ENCODE measurements at regions not wholly inside any gene's neighbourhood (a gene's known extent, or its start where the extent isn't known, plus 50 kb on each side); places are given as distances from the start of the nearest gene placed in this dataset.

DNA sequence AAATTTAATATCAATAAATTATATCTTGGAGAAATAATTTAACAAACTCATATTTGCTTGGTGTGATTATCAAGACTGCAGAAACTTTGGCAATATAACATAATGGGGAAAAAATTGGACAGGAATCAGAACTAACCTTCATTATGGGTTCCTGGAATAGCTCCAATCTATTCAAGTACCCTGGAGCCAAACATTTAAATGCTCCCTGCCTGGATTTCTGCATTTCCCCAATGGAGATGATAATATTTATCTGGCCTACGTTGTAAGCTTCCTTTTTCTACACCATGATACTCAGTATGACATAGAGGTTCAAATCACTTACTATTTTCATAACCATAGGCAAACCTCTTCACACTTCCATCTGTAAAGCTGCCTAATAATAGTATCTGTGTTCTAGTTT, 326.8 kb downstream of the TRIML1 start:
- no peak for ATAC-seq
- intact Hi-C loops (cut with DNase I), result no loop called here

DNA sequence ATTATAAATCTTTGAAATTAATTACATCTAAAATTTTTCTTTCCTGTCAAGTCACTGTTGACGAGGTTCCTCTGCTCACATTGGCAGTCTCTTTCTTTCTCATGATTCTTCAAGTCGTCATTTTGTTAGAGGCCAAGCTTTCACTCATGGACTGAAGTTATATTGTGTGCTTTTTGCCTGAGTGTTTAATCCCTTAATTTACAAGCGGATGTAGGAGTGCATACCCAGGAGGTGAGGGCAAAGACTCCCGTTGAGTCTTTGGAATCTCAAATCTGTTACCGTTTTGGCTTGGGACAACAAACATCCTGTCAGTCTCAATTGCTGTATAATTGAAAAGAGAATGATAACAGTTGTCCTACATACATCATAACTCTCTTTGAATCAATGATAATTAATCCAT, 345.0 kb downstream of the TRIML1 start:
- ATAC-seq (no peak), DNase-seq (ENCODE audit: low spot score) (no peak)
- intact Hi-C loops (cut with DNase I), result no loop called here

More for the DNA sequence above, 326.8 kb downstream of the TRIML1 start:
- DNase-seq (ENCODE audit: low spot score), result no peak

- intact Hi-C loops (cut with DNase I), result no loop called here
- ATAC-seq (no peak), DNase-seq (ENCODE audit: low spot score) (no peak)
Measured at GRCh38 chr4:188485906-188486305, 346.7 kb downstream of the TRIML1 start.

- no peak for ATAC-seq
- intact Hi-C loops (cut with DNase I), result no loop called here
Measured at GRCh38 chr4:188492886-188493285, 353.6 kb downstream of the TRIML1 start.

GRCh38 chr4:188495169-188495568, 355.9 kb downstream of the TRIML1 start:
- intact Hi-C loops (cut with DNase I), result no loop called here
- ATAC-seq (no peak), DNase-seq (ENCODE audit: low spot score) (no peak)

More at GRCh38 chr4:188492886-188493285, 353.6 kb downstream of the TRIML1 start:
- no peak for DNase-seq (ENCODE audit: low spot score)

- intact Hi-C loops (cut with DNase I), result no loop called here
- no peak for DNase-seq (ENCODE audit: low spot score)
- ATAC-seq, result no peak
Measured at GRCh38 chr4:188511431-188511830, 372.2 kb downstream of the TRIML1 start.

- DNase-seq (ENCODE audit: low spot score), result no peak
- ATAC-seq, result no peak
- intact Hi-C loops (cut with DNase I), result no loop called here
Measured at GRCh38 chr4:188532751-188533150, 393.5 kb downstream of the TRIML1 start.

- ATAC-seq (no peak), DNase-seq (ENCODE audit: low spot score) (no peak)
- intact Hi-C loops (cut with DNase I), result no loop called here
Measured at GRCh38 chr4:188534297-188534696, 395.1 kb downstream of the TRIML1 start.

GRCh38 chr4:188534917-188535316, 395.7 kb downstream of the TRIML1 start:
- ATAC-seq (no peak), DNase-seq (ENCODE audit: low spot score) (no peak)
- intact Hi-C loops (cut with DNase I), result no loop called here

DNA sequence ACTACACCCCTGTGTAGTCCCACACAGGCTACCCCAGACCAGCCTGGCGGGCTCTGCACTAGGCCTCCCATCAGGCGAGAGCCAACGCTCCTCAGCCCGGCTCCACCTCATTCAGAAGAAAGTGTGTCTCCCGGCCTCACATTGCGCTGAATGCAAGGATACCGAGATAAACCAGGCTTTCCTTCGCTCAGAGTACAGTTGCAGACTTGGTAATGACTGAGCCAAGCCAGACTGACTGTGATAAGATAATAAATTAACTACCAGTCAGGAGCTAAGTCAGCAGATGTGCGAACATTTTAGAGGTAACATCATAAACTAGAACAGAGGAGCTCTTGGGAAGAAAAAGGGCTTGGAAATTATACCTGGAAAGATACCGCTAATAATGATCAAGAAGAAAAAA, 397.6 kb downstream of the TRIML1 start:
- intact Hi-C loops (cut with DNase I), result no loop called here
- ATAC-seq (no peak), DNase-seq (ENCODE audit: low spot score) (no peak)

DNA sequence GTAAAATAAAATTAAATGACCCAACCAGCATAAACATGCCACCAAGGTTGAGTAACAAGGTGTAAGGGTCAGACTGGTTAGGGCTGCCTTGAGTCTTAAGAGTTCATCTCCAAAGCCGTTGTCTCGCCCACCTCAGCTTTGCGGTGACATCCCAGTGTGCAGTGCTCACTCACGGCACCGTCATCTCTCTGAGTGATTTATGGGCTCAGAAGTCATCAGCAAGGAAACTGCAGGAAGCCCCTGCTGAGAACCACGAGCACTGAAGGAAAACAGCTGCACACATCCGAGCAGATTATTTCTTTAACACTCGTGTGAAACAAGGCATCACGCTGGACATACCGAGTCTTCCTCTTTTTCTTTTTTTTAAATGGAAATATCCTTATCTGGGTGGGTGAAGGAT, 411.1 kb downstream of the TRIML1 start:
- intact Hi-C loops (cut with DNase I), result no loop called here
- ATAC-seq (no peak), DNase-seq (ENCODE audit: low spot score) (no peak)

DNA sequence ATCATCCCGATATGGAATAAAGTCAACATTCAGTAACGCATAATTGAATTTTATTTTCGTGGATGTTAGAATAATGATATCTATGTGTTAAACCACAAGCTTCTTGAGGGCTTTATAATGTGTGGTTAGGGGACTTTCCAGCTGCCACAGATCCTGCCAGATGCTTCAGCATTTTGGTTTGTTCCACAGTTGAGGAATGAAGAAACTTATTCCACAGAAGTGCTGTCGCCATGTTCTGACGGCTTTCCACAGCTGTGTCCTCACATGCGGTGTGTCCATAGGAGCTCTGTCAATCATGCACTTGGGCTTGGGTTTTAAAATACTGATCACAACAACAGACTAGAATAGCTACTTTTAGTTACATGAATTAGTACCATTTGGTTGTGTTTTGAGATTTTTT, 411.9 kb downstream of the TRIML1 start:
- ATAC-seq (no peak), DNase-seq (ENCODE audit: low spot score) (no peak)
- intact Hi-C loops (cut with DNase I), result no loop called here

DNA sequence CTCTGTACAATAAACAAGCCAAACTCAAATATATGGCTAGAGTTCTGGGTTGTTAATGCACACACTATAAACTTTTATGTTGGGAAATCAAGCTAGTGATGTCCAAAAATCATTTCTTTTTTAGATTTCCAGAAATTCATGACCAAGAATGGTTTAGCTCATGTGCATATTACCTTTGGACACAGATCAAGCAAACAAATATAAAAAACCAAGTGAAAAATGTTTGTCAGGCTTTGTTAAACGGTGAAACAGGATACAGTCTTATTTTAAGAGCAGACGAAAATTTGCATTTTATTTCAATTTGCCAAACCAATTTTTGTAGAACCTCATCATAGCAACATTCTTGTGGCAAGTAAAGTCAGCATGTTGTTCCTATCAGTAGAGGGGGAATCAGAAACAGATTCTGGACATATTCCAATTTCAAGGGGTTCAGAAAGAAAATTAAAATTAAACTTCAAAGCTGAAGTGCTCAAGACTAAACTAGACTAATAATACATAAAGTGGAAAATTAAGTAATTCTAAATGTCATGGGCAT, 413.6 kb downstream of the TRIML1 start:
- intact Hi-C loops (cut with DNase I), result no loop called here

DNA sequence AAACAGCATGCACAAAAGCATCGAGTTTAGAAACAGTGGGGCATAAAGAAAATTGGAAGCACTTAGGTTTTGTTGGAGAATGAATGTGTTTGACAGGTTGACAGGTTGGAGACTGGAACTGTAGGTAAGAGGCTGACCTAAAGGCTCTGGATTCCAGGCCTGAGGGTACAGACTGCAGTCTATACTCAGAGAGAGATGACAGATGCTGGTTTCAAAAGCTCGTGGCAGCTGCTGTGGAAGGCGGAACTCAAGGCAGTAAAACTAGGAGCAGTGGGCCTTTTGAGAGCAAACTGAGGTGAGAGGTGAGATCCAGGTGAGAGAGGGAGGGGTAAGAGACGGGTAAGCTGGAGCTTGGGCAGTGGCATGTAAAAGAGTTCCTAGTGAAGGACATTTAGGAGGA, 415.2 kb downstream of the TRIML1 start:
- DNase-seq (ENCODE audit: low spot score) (no peak), ATAC-seq (no peak)
- intact Hi-C loops (cut with DNase I), result no loop called here

More for the DNA sequence above, 413.6 kb downstream of the TRIML1 start:
- no peak for ATAC-seq
- DNase-seq (ENCODE audit: low spot score), result no peak

DNA sequence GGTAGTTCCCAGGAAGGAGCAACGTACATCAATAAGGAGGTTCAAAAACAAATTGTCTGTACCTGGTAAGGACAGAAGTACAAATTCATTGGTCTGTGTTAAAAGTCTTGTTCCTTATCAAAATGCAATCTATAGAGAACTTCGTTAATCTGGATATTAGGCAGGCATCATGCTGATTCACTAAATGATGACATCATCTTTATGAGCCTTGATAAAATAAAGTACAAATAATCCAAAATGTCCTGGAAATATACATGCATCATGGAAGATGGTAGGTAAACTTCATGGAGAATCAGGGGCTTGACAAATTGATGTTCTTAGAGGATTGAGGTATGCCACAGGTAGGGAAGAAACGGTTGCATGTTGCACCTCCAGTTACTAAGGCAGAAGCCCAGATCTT, 433.9 kb downstream of the TRIML1 start:
- ATAC-seq (no peak), DNase-seq (ENCODE audit: low spot score) (no peak)
- intact Hi-C loops (cut with DNase I), result no loop called here

GRCh38 chr4:188578657-188579056, 439.4 kb downstream of the TRIML1 start:
- DNase-seq (ENCODE audit: low spot score), result no peak
- intact Hi-C loops (cut with DNase I), result no loop called here
- no peak for ATAC-seq

GRCh38 chr4:188596021-188596420, 456.8 kb downstream of the TRIML1 start:
- intact Hi-C loops (cut with DNase I), result no loop called here
- ATAC-seq (no peak), DNase-seq (ENCODE audit: low spot score) (no peak)

DNA sequence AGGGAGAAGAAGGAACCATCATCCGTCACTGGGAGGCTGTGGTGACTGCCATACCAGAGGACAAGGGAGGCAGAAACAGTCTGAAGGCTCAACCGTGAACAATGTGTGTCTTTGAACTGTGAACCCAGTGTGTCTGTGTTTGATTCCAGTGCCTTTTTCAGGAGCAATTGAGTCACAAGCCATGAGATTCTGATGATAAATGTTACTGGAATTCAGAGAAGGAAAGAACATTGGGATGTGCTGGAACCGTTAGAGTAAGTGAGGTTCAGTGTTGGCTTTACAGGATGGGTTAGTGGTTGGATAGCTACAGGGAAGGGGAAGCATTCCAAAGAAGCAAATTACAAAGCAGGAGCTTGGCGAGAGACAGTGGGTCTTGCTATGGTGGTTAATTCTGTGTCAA, 464.4 kb downstream of the TRIML1 start:
- intact Hi-C loops (cut with DNase I), result no loop called here

DNA sequence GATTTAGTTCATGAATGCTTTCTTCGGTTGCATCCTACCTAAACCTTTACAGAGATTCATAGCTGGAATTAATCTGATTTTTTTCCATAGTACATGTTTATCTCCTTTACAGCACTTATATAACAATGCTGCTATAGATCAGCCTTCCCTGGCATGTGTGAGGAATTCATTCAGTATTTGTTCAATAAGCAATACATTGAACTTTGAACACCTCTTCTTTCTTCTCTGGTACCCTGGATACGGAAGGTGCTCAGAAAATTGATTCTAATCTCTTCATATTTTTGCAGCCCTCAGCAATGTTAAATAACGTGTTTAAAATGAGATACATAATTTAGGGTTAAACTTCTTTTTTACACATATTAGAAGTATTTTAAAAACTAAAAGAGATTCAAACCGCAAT, 467.4 kb downstream of the TRIML1 start:
- no peak for ATAC-seq
- no peak for DNase-seq (ENCODE audit: low spot score)
- intact Hi-C loops (cut with DNase I), result no loop called here

More for the DNA sequence above, 464.4 kb downstream of the TRIML1 start:
- DNase-seq (ENCODE audit: low spot score) (no peak), ATAC-seq (no peak)

DNA sequence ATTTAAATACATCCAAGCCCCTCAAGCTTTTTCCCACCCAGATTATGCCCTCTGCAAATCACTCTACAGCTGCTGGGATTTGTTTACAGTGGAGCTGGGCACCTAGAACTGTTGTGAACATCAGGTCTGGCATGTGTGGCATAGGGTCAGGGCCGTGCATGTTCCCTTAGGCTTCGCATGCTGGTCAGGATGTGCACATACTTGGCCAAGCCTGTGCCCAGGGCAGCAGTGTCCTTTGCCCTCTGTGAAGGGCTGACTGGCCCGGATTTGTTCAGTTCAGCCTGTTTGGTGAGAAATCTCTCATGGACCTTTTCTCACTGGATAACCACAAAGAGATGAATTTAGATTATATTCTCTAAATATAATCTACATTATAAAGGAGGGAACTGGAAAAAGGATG, 471.9 kb downstream of the TRIML1 start:
- ATAC-seq (no peak), DNase-seq (ENCODE audit: low spot score) (no peak)
- intact Hi-C loops (cut with DNase I), result no loop called here

DNA sequence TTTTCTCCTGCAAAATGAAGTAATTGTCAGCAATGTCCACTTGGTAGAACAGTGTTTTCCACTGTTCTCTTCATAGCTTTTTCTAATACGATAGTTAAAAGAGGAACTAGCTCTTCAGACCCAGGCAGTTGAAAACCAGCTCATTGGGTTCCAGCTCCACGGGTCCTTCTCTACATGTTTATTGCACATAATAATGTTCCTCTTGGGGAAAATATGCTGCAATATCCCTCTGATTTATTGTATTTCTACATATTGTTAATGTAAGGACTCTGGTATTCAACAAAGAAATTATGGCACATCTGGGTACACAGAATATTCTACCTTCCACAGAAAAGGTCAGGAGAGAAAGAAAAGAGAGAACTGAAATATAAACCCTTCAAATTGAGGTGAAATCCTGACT, 473.4 kb downstream of the TRIML1 start:
- intact Hi-C loops (cut with DNase I), result no loop called here
- DNase-seq (ENCODE audit: low spot score), result no peak
- no peak for ATAC-seq

GRCh38 chr4:188613976-188614375, 474.7 kb downstream of the TRIML1 start:
- intact Hi-C loops (cut with DNase I), result no loop called here
- no peak for ATAC-seq
- no peak for DNase-seq (ENCODE audit: low spot score)

Measured in sciatic nerve (tissue), 2 donors.